ENCODE measurements at regions not wholly inside any gene's neighbourhood (a gene's known extent, or its start where the extent isn't known, plus 50 kb on each side); places are given as distances from the start of the nearest gene placed in this dataset.

- no peak for TF ChIP-seq POLR2A (IDR thresholded peaks at IDR 0.05)
- TF ChIP-seq CTCF (IDR thresholded peaks at IDR 0.05), result no peak
Measured at GRCh38 chr9:106218427-106218826, 524.1 kb downstream of the TMEM38B start.

Measured in lower leg skin (tissue), 3 donors.